Naive thymus-derived CD8-positive, alpha-beta T cell (primary cell): ENCODE measurements at regions not wholly inside any gene's neighbourhood (a gene's known extent, or its start where the extent isn't known, plus 50 kb on each side); places are given as distances from the start of the nearest gene placed in this dataset.
"Not testable (repeated sequence)": the region's sequence is repeated elsewhere in the genome, so short reads cannot be mapped to it uniquely, and the experiment has no call there.

Experiments used
- ATAC-seq, 2 donors: fragments of 150-1000 bp; cut with Tn5 transposase in 1 of 2; sonication (Bioruptor Pico), chemical (Tn5 transposase) in 1 of 2; 1 replicate in 1 of 2; 2 replicates in 1 of 2; pipeline ENCODE4 v1.10.0; 2021; ENCODE audit warnings: mild to moderate bottlenecking in 2 of 2, moderate library complexity in 2 of 2
- POLR2A ChIA-PET: fragments of 350-600 bp; sonication (Branson Sonifier 250); formaldehyde crosslinking; loops from one replicate; lab custom pipeline; 2021; ENCODE audit warnings: antibody characterized with exemption; lab: Charles Lee
- DNase-seq, 10 donors: peaks; one replicate each; pipeline versions ENCODE4 v3.0.0 to v3.0.0-alpha.2; 2020 to 2022
- H3K27ac Mint-ChIP-seq, 10 donors: one replicate each; pipeline ENCODE4 v1.8.0; 2020 to 2022; ENCODE audit warnings: mild to moderate bottlenecking in 10 of 10, mixed read lengths in 10 of 10, moderate library complexity in 4 of 10, inconsistent platforms in 1 of 10
- H3K27me3 Mint-ChIP-seq, 5 donors: one replicate each; pipeline ENCODE4 v1.8.0; 2021 to 2022; ENCODE audit warnings: mixed read lengths in 5 of 5
- H3K36me3 Mint-ChIP-seq, 3 donors: one replicate each; pipeline ENCODE4 v1.8.0; 2020 to 2022; ENCODE audit warnings: mixed read lengths in 3 of 3, mild to moderate bottlenecking in 2 of 3, inconsistent platforms in 1 of 3
- H3K4me1 Mint-ChIP-seq, 4 donors: one replicate each; pipeline ENCODE4 v1.8.0; 2021 to 2022; ENCODE audit warnings: mixed read lengths in 4 of 4
- H3K4me3 Mint-ChIP-seq, 10 donors: one replicate each; pipeline ENCODE4 v1.8.0; 2020 to 2022; ENCODE audit warnings: mild to moderate bottlenecking in 10 of 10, mixed read lengths in 10 of 10, moderate library complexity in 6 of 10, inconsistent platforms in 1 of 10
- H3K9me3 Mint-ChIP-seq, 9 donors: one replicate each; pipeline ENCODE4 v1.8.0; 2020 to 2022; ENCODE audit warnings: mixed read lengths in 9 of 9, mild to moderate bottlenecking in 3 of 9, inconsistent platforms in 1 of 9, moderate library complexity in 1 of 9

- peaks cover 0 to 2% (median 0%) of the 10 kb centered on the region in 9 donors for H3K9me3 Mint-ChIP-seq
- H3K27me3 Mint-ChIP-seq = peaks cover 0 to 32% (median 3%) of the 10 kb centered on the region in 5 donors
- no peak overlapping the region for H3K4me3 Mint-ChIP-seq
- ATAC-seq (no peak), DNase-seq (no peak)
- H3K36me3 Mint-ChIP-seq = no peaks in the 10 kb centered on the region
- no peaks in the 10 kb centered on the region for H3K4me1 Mint-ChIP-seq
- POLR2A ChIA-PET = no interaction called here
- H3K27ac Mint-ChIP-seq = no peak overlapping the region
These were observed 125.7 kb upstream of the DPP10 start for GRCh38 chr2:114316532-114317300.

DNA sequence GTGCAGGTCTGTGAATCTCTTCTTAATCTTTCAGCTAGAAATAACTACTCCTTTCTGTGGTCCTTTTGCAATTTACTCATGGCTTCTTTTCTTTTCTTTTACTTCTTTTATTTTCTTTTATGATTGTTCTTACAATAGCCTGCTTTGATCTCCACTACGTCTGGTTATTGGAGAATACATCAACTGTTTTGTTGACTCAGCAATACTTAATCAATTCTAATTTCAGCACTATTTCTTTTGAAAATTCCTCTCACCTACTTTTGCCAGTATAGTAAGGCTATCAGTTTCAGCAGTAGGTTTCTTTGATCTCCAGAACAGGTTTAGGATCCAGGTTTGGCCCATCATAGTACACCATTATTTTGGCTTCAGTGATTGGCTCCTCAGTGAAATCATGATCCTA lies 111.8 kb upstream of the DPP10 start:
- Mint-ChIP-seq H3K4me1 (no peaks in the 10 kb centered on the region), H3K9me3 (peaks cover 0 to 5% (median 0%) of the 10 kb centered on the region in 9 donors), H3K27me3 (peaks cover 2 to 39% (median 8%) of the 10 kb centered on the region in 5 donors), H3K27ac (no peak overlapping the region), H3K36me3 (no peaks in the 10 kb centered on the region), H3K4me3 (no peak overlapping the region)
- DNase-seq (no peak), ATAC-seq (no peak)
- POLR2A ChIA-PET = no interaction called here

GRCh38 chr2:114331934-114332333 lies 110.5 kb upstream of the DPP10 start:
- Mint-ChIP-seq H3K4me3 (no peak overlapping the region), H3K27ac (no peak overlapping the region), H3K4me1 (no peaks in the 10 kb centered on the region), H3K36me3 (no peaks in the 10 kb centered on the region), H3K9me3 (peaks cover 0 to 9% (median 0%) of the 10 kb centered on the region in 9 donors), H3K27me3 (peaks cover 8 to 48% (median 11%) of the 10 kb centered on the region in 5 donors)
- POLR2A ChIA-PET = no interaction called here
- ATAC-seq = no peak
- DNase-seq = no peak

GRCh38 chr2:114345246-114345645 lies 97.2 kb upstream of the DPP10 start:
- no peaks in the 10 kb centered on the region for H3K36me3 Mint-ChIP-seq
- H3K27ac Mint-ChIP-seq = no peak overlapping the region
- POLR2A ChIA-PET = no interaction called here
- no peak for DNase-seq
- no peak for ATAC-seq
- peaks cover 0 to 18% (median 2%) of the 10 kb centered on the region in 5 donors for H3K27me3 Mint-ChIP-seq
- H3K4me3 Mint-ChIP-seq = no peak overlapping the region
- H3K9me3 Mint-ChIP-seq = no peaks in the 10 kb centered on the region
- H3K4me1 Mint-ChIP-seq = no peaks in the 10 kb centered on the region

- DNase-seq = no peak
- POLR2A ChIA-PET = no interaction called here
- Mint-ChIP-seq H3K9me3 (peaks cover 0 to 9% (median 0%) of the 10 kb centered on the region in 9 donors), H3K27ac (no peak overlapping the region), H3K4me1 (no peaks in the 10 kb centered on the region), H3K36me3 (no peaks in the 10 kb centered on the region), H3K27me3 (peaks cover 0 to 18% (median 2%) of the 10 kb centered on the region in 5 donors), H3K4me3 (no peak overlapping the region)
- no peak for ATAC-seq
These were observed 95.8 kb upstream of the DPP10 start for GRCh38 chr2:114346658-114347057.

GRCh38 chr2:114350186-114350725 lies 92.2 kb upstream of the DPP10 start:
- no peak for ATAC-seq
- H3K4me1 Mint-ChIP-seq = no peaks in the 10 kb centered on the region
- H3K27me3 Mint-ChIP-seq = no peaks in the 10 kb centered on the region
- H3K36me3 Mint-ChIP-seq = no peaks in the 10 kb centered on the region
- H3K9me3 Mint-ChIP-seq = peaks cover 0 to 9% (median 0%) of the 10 kb centered on the region in 9 donors
- H3K4me3 Mint-ChIP-seq = no peak overlapping the region
- DNase-seq = no peak
- POLR2A ChIA-PET = no interaction called here
- no peak overlapping the region for H3K27ac Mint-ChIP-seq

DNA sequence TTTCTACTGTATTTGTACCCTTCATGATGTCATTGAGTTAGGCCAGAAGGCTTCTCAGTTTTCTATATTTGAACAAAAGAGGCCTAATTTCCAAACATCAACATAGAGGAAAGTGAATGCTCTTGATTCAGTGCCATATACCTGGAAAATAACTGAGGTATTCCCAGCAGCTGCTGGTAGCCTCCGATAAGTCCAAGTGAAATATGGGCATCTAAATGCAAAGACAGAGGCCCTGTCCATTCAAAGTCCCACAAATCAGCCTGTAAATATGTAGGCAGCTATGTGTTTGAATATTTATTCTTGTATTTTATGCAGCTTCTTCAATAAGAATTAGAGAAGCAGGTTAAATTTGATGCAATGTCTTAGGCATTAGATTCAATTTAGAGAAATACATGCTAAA lies 89.5 kb upstream of the DPP10 start:
- Mint-ChIP-seq H3K27me3 (no peaks in the 10 kb centered on the region), H3K4me3 (no peak overlapping the region), H3K36me3 (no peaks in the 10 kb centered on the region), H3K27ac (no peak overlapping the region), H3K4me1 (no peaks in the 10 kb centered on the region), H3K9me3 (peaks cover 0 to 9% (median 0%) of the 10 kb centered on the region in 9 donors)
- DNase-seq (no peak), ATAC-seq (no peak)
- POLR2A ChIA-PET = no interaction called here

DNA sequence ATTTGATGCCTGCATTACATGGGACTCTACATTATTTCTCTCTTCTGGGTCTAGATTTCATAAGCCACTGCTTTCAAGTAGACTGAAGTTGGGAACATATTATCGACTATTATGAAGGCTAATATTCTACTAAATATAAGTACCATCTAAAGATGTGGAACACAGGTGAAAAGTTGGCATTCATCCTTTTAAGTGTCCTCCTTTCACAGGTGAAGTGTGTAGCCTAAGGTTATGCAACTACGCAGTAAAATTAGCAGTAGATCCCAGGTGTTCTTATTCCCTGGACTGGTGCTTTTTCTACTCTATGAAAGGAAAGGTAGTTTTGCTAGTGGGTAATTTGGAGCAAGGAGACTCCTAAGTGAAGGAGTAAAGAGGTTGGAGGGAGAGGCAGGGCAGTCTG lies 88.2 kb upstream of the DPP10 start:
- ATAC-seq (no peak), DNase-seq (no peak)
- Mint-ChIP-seq H3K9me3 (peaks cover 0 to 9% (median 0%) of the 10 kb centered on the region in 9 donors), H3K27ac (no peak overlapping the region), H3K27me3 (peaks cover 0 to 8% (median 0%) of the 10 kb centered on the region in 5 donors), H3K36me3 (no peaks in the 10 kb centered on the region), H3K4me3 (no peak overlapping the region), H3K4me1 (no peaks in the 10 kb centered on the region)
- POLR2A ChIA-PET = no interaction called here

GRCh38 chr2:114368705-114369104 lies 73.7 kb upstream of the DPP10 start:
- ATAC-seq (no peak), DNase-seq (no peak)
- Mint-ChIP-seq H3K4me3 (no peak overlapping the region), H3K4me1 (no peaks in the 10 kb centered on the region), H3K9me3 (peaks cover 10 to 32% (median 26%) of the 10 kb centered on the region in 9 donors), H3K27ac (no peak overlapping the region), H3K27me3 (peaks cover 0 to 9% (median 0%) of the 10 kb centered on the region in 5 donors), H3K36me3 (peaks cover 0 to 25% (median 3%) of the 10 kb centered on the region in 3 donors)
- POLR2A ChIA-PET = no interaction called here

DNA sequence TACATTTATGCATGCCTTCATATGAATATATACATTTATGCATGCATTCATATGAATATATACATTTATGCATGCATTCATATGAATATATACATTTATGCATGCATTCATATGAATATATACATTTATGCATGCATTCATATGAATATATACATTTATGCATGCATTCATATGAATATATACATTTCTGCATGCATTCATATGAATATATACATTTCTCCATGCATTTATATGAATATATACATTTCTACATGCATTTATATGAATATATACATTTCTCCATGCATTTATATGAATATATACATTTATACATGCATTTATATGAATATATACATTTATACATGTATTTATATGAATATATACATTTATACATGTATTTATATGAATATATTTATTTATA lies 70.7 kb upstream of the DPP10 start:
- H3K4me1 Mint-ChIP-seq, H3K4me3 Mint-ChIP-seq, ATAC-seq, H3K27ac Mint-ChIP-seq, H3K27me3 Mint-ChIP-seq, DNase-seq, POLR2A ChIA-PET: not testable (repeated sequence)
- Mint-ChIP-seq H3K9me3 (peaks cover 10 to 32% (median 25%) of the 10 kb centered on the region in 9 donors), H3K36me3 (peaks cover 0 to 25% (median 3%) of the 10 kb centered on the region in 3 donors)

DNA sequence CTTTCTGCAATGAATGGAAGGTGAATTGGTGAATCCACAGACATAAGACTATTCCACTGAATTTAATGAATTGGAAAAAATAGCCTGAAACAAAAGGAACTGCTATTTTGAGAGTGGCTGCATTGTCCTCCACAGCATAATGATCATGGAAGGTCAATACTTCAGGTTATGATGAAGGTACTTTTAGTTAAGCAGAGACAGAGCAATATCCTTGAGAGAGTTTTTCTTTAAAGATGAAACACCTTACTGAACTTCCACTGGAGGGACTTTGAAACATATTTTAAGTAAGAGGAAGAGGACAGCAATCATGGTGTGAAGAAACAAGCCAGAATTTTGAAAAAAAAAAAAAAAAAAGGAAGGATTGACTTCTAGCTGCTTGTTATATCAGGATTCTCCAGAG lies 68.8 kb upstream of the DPP10 start:
- DNase-seq (no peak), ATAC-seq (no peak)
- Mint-ChIP-seq H3K36me3 (peaks cover 0 to 15% (median 3%) of the 10 kb centered on the region in 3 donors), H3K4me1 (no peaks in the 10 kb centered on the region), H3K27ac (no peak overlapping the region), H3K4me3 (no peak overlapping the region), H3K9me3 (peaks cover 9 to 22% (median 17%) of the 10 kb centered on the region in 9 donors), H3K27me3 (peaks cover 0 to 9% (median 0%) of the 10 kb centered on the region in 5 donors)
- POLR2A ChIA-PET = no interaction called here

GRCh38 chr2:114384441-114384840 lies 58.0 kb upstream of the DPP10 start:
- Mint-ChIP-seq H3K9me3 (peaks cover 0 to 11% (median 2%) of the 10 kb centered on the region in 9 donors), H3K4me1 (no peaks in the 10 kb centered on the region), H3K27ac (no peak overlapping the region), H3K27me3 (peaks cover 0 to 17% (median 0%) of the 10 kb centered on the region in 5 donors), H3K36me3 (peaks cover 0 to 5% (median 0%) of the 10 kb centered on the region in 3 donors), H3K4me3 (no peak overlapping the region)
- ATAC-seq (no peak), DNase-seq (no peak)
- POLR2A ChIA-PET = no interaction called here

GRCh38 chr2:114389021-114389420 lies 53.4 kb upstream of the DPP10 start:
- Mint-ChIP-seq H3K27ac (no peak overlapping the region), H3K4me1 (no peaks in the 10 kb centered on the region), H3K27me3 (peaks cover 0 to 15% (median 0%) of the 10 kb centered on the region in 5 donors), H3K36me3 (no peaks in the 10 kb centered on the region), H3K4me3 (no peak overlapping the region), H3K9me3 (peaks cover 0 to 10% (median 0%) of the 10 kb centered on the region in 9 donors)
- ATAC-seq (no peak), DNase-seq (no peak)
- POLR2A ChIA-PET = no interaction called here
